ENCODE measurements at regions not wholly inside any gene's neighbourhood (a gene's known extent, or its start where the extent isn't known, plus 50 kb on each side); places are given as distances from the start of the nearest gene placed in this dataset.

DNA sequence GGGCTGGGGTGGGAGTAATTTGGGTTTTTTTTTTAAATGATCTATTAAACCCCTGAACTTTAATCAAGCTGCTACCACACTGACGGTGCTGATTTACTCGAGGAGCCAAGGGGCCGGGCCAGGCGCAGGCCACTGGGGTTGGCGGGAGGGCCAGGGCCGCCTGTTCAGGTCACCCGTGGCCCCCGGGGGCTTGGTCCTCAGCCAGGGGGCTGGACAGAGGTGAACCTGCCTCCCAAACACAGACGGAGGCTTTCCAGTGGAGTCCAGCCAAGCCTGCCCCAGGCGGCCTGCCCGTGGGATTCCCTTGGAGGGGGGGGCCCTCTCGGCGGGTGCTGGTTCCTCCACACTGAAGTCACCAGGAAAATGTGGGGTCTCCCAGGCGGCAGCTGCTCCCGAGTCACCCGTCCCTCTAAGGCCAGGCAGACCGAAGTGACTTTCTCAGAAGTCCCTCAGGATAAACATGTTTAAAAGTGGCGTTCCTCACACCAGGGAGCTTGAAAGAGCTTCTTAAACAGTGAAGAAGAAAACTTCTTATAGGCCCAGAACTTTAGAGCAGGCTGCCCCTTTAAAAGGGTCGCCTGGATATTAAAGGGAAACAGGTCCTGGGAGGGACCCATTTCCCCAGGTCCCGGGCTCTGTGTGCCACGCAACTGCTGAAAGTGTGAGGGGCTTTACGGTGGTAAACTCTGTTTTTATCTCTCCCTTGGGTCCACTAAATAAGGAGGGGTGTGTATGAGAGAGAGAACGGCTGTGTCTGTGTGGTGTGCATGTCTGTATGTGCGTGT is 167.2 kb upstream of the GSC start:
- H3K27ac Mint-ChIP-seq, result no peak overlapping the region
- peaks cover 0 to 2% (median 0%) of the 10 kb centered on the region in 3 donors for H3K27me3 Mint-ChIP-seq (ENCODE audit: low read depth in 3 of 3)
- no peaks in the 10 kb centered on the region for H3K36me3 Mint-ChIP-seq
- H3K4me3 Mint-ChIP-seq, result no peak overlapping the region
- H3K4me1 Mint-ChIP-seq, result peaks cover 0 to 4% of the 10 kb centered on the region in 2 donors
- H3K9me3 Mint-ChIP-seq, result no peaks in the 10 kb centered on the region
- DNase-seq, result no peak

DNA sequence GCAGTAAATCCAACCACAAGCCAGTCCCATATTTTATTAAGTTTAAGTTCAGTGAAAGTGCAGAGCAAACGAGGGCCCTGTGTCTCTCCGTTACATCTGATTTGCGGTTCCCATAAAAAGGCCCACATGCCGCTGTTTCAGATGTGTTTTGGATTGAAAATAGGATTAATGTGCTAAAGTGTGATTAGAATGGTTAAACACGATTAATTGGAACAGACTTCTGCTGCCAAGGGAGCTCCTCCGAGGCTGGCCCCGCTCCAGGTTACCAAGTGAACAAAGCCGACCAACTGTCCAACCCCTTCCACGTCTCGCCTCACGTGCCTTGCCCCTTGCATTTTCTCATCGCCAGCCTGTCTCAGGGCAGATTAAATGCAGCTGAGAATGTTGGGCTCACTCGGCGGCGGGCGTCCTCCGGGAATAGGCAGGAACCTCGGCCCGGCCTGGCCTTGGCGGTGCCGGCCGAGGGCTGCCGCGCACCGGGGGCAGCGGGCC is 166.5 kb upstream of the GSC start:
- Mint-ChIP-seq H3K9me3 (no peaks in the 10 kb centered on the region), H3K27me3 (ENCODE audit: low read depth in 3 of 3) (peaks cover 0 to 2% (median 2%) of the 10 kb centered on the region in 3 donors), H3K27ac (peak overlapping the region in 1 of 6 donors; percentile 41), H3K4me3 (peak overlapping the region in 1 of 5 donors; percentile 10), H3K36me3 (no peaks in the 10 kb centered on the region), H3K4me1 (peaks cover 0 to 1% of the 10 kb centered on the region in 2 donors)
- peak in 1 of 3 donors; percentile 5 for DNase-seq

DNA sequence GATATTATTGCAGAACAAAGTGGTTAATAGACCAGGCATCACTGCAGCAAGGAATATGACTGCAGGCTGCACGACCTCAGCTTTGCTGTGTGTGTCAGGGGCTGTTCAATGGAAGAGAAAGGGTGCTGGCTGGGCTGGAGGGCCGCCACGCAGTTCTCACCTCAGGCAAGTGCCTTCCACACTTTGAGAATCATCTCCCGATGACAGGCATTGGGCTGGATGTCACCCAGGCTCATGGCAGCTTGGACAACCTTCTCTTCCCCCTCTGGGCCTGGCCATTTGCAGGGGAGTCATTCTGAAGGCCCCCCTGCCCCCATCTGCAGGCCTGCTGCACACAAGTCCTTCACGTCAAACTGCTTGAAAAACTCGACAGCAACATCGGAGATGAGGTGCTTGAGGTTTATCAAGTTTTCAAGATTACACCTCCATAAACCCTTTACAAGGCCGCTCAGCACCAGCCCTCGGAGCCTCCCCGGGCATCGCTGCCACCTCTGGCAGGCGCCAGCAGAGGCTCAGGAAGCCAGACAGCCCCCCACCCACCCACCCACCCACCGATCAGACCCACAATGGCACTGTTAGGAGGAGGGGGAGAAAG is 165.9 kb upstream of the GSC start:
- Mint-ChIP-seq H3K27me3 (ENCODE audit: low read depth in 3 of 3) (peaks cover 0 to 2% (median 2%) of the 10 kb centered on the region in 3 donors), H3K9me3 (no peaks in the 10 kb centered on the region), H3K4me1 (no peaks in the 10 kb centered on the region), H3K36me3 (no peaks in the 10 kb centered on the region), H3K4me3 (no peak overlapping the region), H3K27ac (peak overlapping the region in 1 of 6 donors; percentile 51)
- peak in 2 of 3 donors; percentile 34 to 56 for DNase-seq

DNA sequence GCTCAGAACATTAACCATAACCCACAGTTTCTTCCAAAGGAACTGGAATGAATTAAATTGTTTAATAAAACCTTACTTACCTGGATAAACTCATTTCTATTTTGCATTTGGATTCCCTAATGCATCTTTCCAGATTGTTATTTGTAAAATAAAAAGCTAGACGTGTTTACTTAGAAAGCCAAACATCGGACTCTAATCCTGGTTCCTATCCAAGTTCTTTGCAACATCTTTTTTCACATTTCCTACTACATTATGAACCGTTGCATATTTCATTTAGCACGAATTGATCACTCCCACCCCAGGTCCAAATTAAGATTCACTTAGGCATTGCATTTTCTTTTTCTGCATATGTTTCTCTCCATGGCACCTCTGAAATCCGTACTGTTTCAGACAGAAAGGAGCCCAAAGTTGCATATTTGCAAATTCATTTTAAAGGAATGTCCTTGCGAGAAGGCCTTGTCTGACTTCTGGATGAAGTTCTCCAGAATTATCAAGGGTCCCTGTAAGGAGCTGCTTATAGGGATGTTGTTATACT is 164.4 kb upstream of the GSC start:
- no peaks in the 10 kb centered on the region for H3K9me3 Mint-ChIP-seq
- H3K4me3 Mint-ChIP-seq, result no peak overlapping the region
- no peak for DNase-seq
- H3K36me3 Mint-ChIP-seq, result no peaks in the 10 kb centered on the region
- H3K27ac Mint-ChIP-seq, result no peak overlapping the region
- H3K27me3 Mint-ChIP-seq (ENCODE audit: low read depth in 3 of 3), result peaks cover 0 to 2% (median 2%) of the 10 kb centered on the region in 3 donors
- H3K4me1 Mint-ChIP-seq, result no peaks in the 10 kb centered on the region

DNA sequence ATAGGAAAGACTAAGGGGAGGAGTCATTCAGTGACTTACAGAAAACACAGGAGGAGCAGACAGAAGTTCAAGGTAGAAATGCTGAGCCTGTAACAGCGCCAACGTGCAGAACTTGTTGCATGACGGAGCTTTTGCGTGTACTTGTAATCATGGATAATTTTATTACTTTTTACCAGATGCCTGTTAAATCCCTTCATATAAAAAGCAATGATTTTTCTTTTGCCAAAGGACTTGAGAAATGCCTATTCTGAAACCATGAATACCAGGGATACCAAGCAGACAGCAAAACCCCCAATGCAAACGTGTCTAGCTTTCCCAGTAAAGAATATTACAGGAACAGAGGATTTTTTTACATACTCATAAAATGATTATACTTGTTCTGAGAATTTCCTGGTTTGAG is 163.6 kb upstream of the GSC start:
- Mint-ChIP-seq H3K36me3 (no peaks in the 10 kb centered on the region), H3K4me1 (no peaks in the 10 kb centered on the region), H3K27me3 (ENCODE audit: low read depth in 3 of 3) (peaks cover 0 to 2% (median 2%) of the 10 kb centered on the region in 3 donors)

DNA sequence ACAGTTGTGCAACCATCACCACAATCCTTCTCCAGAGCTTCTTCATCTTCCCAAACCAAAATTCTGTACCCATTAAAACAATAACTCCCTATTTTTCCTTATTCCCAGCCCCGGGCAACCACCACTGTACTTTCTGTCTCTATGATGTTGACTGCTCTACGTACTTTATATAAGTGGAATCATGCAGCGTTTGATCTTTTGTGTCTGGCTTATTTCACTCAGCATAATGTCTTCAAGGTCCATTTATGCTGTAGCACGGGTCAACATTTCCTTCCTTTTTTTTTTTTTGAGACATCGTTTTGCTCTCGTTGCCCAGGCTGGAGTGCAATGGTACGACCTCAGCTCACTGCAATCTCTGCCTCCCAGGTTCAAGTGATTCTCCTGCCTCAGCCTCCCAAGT is 162.7 kb upstream of the GSC start:
- H3K4me3 Mint-ChIP-seq, result no peak overlapping the region
- DNase-seq, result no peak
- H3K27me3 Mint-ChIP-seq (ENCODE audit: low read depth in 3 of 3), result peaks cover 0 to 2% (median 2%) of the 10 kb centered on the region in 3 donors
- H3K4me1 Mint-ChIP-seq, result no peaks in the 10 kb centered on the region
- no peak overlapping the region for H3K27ac Mint-ChIP-seq
- no peaks in the 10 kb centered on the region for H3K36me3 Mint-ChIP-seq
- no peaks in the 10 kb centered on the region for H3K9me3 Mint-ChIP-seq

More for the DNA sequence above, 163.6 kb upstream of the GSC start:
- Mint-ChIP-seq H3K9me3 (no peaks in the 10 kb centered on the region), H3K27ac (no peak overlapping the region), H3K4me3 (no peak overlapping the region)
- DNase-seq, result no peak

DNA sequence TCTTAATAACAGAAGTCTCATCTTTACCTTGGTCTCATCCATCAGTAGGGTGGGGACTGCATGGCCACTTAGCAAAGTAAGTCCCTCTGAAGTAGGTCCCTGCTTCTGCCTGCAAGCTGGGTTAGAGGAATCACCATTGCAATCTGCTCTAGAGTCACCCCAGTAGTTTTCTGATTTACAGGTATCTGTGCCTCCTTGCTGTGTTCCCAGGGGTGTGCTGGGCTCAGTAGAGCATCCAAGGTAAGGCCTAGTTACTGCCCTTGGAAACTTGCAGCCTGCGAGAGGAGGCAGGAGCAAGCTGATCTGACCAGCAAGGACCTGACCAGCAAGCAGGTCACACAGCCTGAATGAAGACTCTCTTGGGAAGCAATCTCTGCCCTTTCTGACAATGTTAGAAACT is 160.8 kb upstream of the GSC start:
- no peaks in the 10 kb centered on the region for H3K36me3 Mint-ChIP-seq
- no peak for DNase-seq
- H3K4me3 Mint-ChIP-seq, result no peak overlapping the region
- H3K27ac Mint-ChIP-seq, result peak overlapping the region in 1 of 6 donors; percentile 42
- H3K9me3 Mint-ChIP-seq, result peaks cover 0 to under 1% (median 0%) of the 10 kb centered on the region in 6 donors
- no peaks in the 10 kb centered on the region for H3K4me1 Mint-ChIP-seq
- H3K27me3 Mint-ChIP-seq (ENCODE audit: low read depth in 3 of 3), result peaks cover 0 to 2% (median 2%) of the 10 kb centered on the region in 3 donors

DNA sequence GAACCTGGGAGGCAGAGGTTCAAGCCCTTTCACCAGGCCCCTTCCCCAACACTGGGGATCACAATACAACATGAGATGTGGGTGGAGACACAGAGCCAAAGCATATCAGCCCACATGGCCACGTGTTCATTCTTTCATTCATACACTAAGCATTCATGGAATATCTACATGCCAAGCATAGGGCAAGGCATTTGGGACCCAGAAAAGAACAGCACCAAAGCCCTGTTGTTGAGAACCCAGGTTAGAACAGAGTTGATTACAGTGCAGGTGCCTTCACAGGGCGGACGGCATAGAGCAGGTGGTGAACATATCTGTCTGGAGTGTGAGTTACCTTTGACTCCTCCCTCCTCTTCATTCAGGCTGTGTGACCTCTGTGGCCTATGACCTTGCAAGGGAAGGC is 159.4 kb upstream of the GSC start:
- H3K36me3 Mint-ChIP-seq, result no peaks in the 10 kb centered on the region
- H3K27me3 Mint-ChIP-seq (ENCODE audit: low read depth in 3 of 3), result peaks cover 0 to 2% (median 2%) of the 10 kb centered on the region in 3 donors
- peaks cover 0 to 2% (median 0%) of the 10 kb centered on the region in 6 donors for H3K9me3 Mint-ChIP-seq
- H3K4me3 Mint-ChIP-seq, result no peak overlapping the region
- H3K4me1 Mint-ChIP-seq, result no peaks in the 10 kb centered on the region
- no peak for DNase-seq
- peak overlapping the region in 1 of 6 donors; percentile 26 for H3K27ac Mint-ChIP-seq

DNA sequence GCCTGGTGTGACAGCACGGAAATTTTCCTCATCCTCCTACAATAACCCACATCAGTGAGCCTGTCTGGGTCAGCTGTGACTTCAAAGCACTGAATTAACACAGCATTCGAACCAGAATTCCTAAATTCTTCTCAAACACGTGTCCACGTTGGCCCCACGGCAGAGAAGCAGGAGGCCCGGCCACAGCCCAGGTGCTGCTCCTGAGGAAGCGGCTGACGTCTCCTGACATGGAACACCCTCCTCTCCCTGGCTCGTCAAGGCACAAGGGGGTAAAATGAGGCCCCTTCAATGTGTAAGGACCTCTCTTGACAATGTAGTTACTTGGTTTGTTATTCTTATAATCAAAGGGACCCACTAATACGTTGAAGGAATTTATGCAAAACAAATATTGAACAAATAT is 156.3 kb upstream of the GSC start:
- H3K9me3 Mint-ChIP-seq, result peaks cover 0 to 2% (median 0%) of the 10 kb centered on the region in 6 donors
- peak overlapping the region in 1 of 6 donors; percentile 28 for H3K27ac Mint-ChIP-seq
- H3K4me3 Mint-ChIP-seq, result no peak overlapping the region
- peaks cover 0 to 6% (median 0%) of the 10 kb centered on the region in 3 donors for H3K27me3 Mint-ChIP-seq (ENCODE audit: low read depth in 3 of 3)
- DNase-seq, result no peak
- H3K36me3 Mint-ChIP-seq, result no peaks in the 10 kb centered on the region
- H3K4me1 Mint-ChIP-seq, result no peaks in the 10 kb centered on the region

DNA sequence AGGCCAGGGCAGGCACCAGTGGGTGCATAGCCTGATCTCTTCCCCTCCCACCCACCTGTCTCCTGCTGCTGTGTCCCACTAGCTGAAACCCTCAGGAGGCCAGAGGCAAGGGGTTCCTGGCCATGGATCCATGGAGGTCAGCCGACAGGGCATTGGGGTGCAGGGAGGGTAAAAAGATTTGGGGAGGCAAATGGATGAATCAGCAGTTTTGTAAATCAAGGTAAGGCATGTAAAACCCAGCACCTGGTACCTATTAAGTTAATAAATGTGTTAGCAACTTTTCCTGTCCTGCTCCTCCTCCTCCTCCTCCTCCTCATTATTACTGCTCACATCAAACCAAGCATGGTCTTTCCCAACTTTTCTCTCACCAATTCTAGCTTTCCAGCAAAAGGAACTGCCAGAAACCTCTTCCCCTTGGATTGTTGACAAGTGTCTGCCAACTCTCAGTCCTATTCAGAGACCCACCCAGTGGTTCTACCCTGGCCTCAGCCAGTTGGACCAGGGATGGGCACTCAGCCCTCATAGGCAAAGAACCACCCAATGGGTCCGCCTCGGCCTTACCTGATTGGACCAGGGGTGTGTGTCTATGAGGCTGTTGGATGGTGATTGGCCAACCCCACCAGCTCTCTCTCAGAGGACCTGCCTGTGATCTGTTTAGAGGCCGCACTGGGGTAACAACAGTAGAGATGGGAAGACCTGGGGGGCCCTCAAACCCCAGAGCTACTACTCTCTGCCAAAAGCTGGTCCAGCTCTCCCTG is 155.7 kb upstream of the GSC start:
- no peak overlapping the region for H3K4me3 Mint-ChIP-seq

DNA sequence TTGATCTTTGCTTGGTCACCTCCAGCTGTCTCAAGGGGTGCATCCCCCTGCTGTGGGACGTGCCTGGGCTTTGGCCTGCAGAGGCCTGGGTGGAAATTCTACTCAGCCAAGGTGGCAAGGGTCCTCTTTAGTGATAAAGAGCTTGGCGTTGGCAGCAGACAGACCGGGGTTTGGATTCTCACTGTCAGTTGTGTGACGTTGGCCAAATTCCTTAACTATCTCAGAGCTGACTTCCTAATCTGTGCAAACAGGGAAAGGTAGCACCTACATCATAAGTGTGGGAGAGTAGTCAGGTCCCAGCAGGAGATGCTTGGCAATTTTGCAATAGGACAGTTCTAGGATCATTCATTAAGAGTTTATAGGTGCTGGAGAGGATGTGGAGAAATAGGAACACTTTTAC is 154.3 kb upstream of the GSC start:
- H3K4me3 Mint-ChIP-seq, result no peak overlapping the region
- peaks cover 0 to 2% (median 0%) of the 10 kb centered on the region in 6 donors for H3K9me3 Mint-ChIP-seq
- peaks cover 0 to 6% (median 0%) of the 10 kb centered on the region in 3 donors for H3K27me3 Mint-ChIP-seq (ENCODE audit: low read depth in 3 of 3)
- no peaks in the 10 kb centered on the region for H3K4me1 Mint-ChIP-seq
- no peak overlapping the region for H3K27ac Mint-ChIP-seq
- no peaks in the 10 kb centered on the region for H3K36me3 Mint-ChIP-seq
- DNase-seq, result no peak

More for the DNA sequence above, 155.7 kb upstream of the GSC start:
- H3K9me3 Mint-ChIP-seq, result peaks cover 0 to 2% (median 0%) of the 10 kb centered on the region in 6 donors
- H3K27ac Mint-ChIP-seq, result no peak overlapping the region
- peaks cover 0 to 6% (median 0%) of the 10 kb centered on the region in 3 donors for H3K27me3 Mint-ChIP-seq (ENCODE audit: low read depth in 3 of 3)
- H3K4me1 Mint-ChIP-seq, result no peaks in the 10 kb centered on the region
- no peaks in the 10 kb centered on the region for H3K36me3 Mint-ChIP-seq
- no peak for DNase-seq

DNA sequence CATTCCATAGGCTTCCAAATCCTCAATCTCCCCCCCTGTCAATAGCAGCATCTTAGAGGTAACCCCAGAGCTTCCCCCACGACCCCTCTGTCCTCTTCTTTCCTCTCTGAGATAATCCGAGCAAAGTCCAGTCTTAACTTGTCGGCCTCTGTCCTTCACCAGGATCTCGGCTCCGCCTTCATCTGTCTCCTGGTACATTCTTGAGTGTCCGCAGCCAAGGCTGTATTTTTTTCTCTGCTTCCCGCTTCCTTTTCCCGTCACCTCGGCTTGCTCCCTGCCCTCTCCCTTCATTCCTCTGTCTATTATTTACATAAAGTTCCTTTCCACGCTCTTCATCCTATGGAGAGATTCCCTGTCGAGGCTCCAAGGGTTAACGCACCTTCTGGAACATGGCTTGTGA is 153.9 kb upstream of the GSC start:
- Mint-ChIP-seq H3K27me3 (ENCODE audit: low read depth in 3 of 3) (peaks cover 0 to 6% (median 0%) of the 10 kb centered on the region in 3 donors), H3K4me3 (no peak overlapping the region), H3K36me3 (no peaks in the 10 kb centered on the region), H3K27ac (no peak overlapping the region), H3K9me3 (peaks cover 0 to 2% (median 0%) of the 10 kb centered on the region in 6 donors), H3K4me1 (no peaks in the 10 kb centered on the region)
- no peak for DNase-seq

DNA sequence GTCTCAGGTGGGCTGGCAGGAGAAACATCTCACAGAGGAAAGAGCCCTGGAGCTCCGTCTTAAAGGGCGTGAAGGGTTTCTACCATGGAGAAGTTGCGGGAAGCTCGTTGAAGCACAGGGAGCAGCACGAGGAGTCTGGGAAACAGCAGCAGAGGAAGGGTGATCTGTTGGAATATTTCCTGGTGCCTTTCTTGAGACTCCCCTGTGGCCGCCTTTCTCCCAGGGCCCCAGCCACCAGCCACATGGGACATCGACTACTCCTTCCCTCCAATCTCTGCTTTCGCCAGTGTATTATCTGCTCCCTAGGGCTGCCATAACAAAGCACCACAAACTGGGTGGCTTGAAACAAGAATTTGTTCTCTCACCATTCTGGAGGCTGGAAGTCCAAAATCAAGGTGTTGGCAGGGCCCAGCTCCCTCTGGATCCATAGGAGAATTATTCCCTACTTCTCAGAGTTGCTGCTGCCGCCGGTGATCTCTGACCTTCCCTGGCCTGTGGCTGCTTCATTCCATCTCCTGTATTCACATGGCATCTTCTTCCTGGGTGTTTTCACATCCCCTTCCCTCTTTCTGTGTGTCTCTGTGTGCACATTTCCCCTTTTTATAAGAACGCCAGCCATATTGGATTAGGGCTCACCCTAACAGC is 152.8 kb upstream of the GSC start:
- Mint-ChIP-seq H3K27me3 (ENCODE audit: low read depth in 3 of 3) (peaks cover 0 to 6% (median 0%) of the 10 kb centered on the region in 3 donors), H3K36me3 (no peaks in the 10 kb centered on the region), H3K4me3 (no peak overlapping the region), H3K4me1 (no peaks in the 10 kb centered on the region), H3K27ac (no peak overlapping the region), H3K9me3 (peaks cover 0 to 2% (median 0%) of the 10 kb centered on the region in 6 donors)
- no peak for DNase-seq
